GM12872 (cell line): ENCODE measurements at regions not wholly inside any gene's neighbourhood (a gene's known extent, or its start where the extent isn't known, plus 50 kb on each side); places are given as distances from the start of the nearest gene placed in this dataset.

Source experiments
- CTCF ChIP-seq: IDR thresholded peaks from 3 replicates; pipeline ENCODE4 v1.5.1; 2011; ENCODE audit warnings: low read depth, mild to moderate bottlenecking, low read length, moderate library complexity; ENCODE audit not compliant: insufficient read depth

- TF ChIP-seq CTCF = no peak
These were observed 274.7 kb downstream of the TUSC7 start for GRCh38 chr3:116984301-116984700.

GRCh38 chr3:116994351-116994879, 284.8 kb downstream of the TUSC7 start:
- TF ChIP-seq CTCF = no peak

GRCh38 chr3:117003501-117003900, 293.9 kb downstream of the TUSC7 start:
- no peak for TF ChIP-seq CTCF

GRCh38 chr3:117005274-117005673, 295.7 kb downstream of the TUSC7 start:
- no peak for TF ChIP-seq CTCF

DNA sequence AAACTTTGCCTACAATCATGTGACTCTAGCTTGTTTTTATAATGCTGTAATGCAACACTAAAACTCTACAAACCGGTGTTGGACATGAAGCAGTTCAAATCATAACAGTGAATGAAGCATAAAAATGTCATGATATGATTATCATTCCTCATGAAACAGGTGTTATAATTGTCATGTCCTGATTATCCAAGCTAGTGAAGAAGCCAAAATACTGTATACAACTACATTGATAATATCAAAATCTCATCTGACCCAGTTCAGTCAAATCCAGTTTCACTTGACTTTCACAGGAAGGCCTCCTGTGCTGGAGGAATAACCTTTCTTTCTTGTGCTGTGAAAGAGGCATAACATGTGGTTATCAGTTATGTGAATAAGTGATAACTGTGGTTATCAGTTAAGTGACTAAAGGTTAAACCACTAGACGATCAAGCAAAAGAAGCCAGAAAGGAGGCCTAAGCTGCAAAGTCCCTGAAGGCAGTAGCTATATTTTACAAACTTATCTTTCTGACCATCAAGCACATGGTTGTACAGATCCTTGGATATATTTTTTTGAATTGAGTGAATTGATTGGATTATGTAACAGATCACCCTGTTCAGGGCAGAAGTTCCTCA, 296.4 kb downstream of the TUSC7 start:
- no peak for TF ChIP-seq CTCF

DNA sequence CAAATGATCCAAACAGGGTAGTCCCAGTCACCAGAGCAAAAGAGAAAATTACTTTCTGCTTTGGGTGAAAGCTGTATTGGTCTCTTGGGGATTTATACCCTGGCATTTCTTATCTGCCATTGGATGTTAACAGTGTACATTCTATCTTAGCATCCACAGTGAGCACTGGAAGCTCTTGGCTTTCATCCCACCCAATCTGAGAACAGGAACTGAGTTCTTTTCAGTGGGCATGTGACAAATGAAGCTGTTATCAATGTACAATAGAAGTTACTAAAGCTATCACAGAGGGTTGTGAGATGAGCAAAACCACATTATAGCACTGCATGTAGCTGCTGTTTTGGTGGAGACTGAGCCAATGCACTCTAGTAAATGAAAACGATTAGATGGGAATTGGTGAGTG, 300.7 kb downstream of the TUSC7 start:
- no peak for TF ChIP-seq CTCF

- no peak for TF ChIP-seq CTCF
These were observed 302.2 kb downstream of the TUSC7 start for GRCh38 chr3:117011687-117012250.
